Gastroesophageal sphincter (tissue), 4 donors: ENCODE measurements at regions not wholly inside any gene's neighbourhood (a gene's known extent, or its start where the extent isn't known, plus 50 kb on each side); places are given as distances from the start of the nearest gene placed in this dataset.
A peak's percentile ranks its signal among the peaks of the same experiment; 100 is the strongest.

ENCODE experiments used
- ATAC-seq: fragments of 150-250 bp; one replicate; pipeline ENCODE4 v1.9.1; 2016; ENCODE audit warnings: mild to moderate bottlenecking, moderate library complexity
- H3K27ac ChIP-seq, 4 donors: fragments of 200-600 bp; sonication (generic) in 3 of 4; 1 replicate in 3 of 4; 2 replicates in 1 of 4; pipeline ENCODE4 v1.5.1; 2016 to 2019
- H3K27me3 ChIP-seq: fragments of 200-600 bp; sonication (generic); one replicate; pipeline ENCODE4 v1.5.1; 2019
- H3K36me3 ChIP-seq, 2 donors: fragments of 200-600 bp; sonication (generic); one replicate each; pipeline ENCODE4 v1.5.1; 2019; ENCODE audit warnings: control low read depth in 1 of 2
- H3K4me1 ChIP-seq, 3 donors: fragments of 200-600 bp; sonication (generic); 1 replicate in 2 of 3; 2 replicates in 1 of 3; pipeline ENCODE4 v1.5.1; 2016 to 2019; ENCODE audit warnings: control low read depth in 2 of 3
- H3K4me3 ChIP-seq, 2 donors: fragments of 200-600 bp; sonication (generic); one replicate each; pipeline ENCODE4 v1.5.1; 2019; ENCODE audit warnings: mild to moderate bottlenecking in 1 of 2, moderate library complexity in 1 of 2
- H3K9me3 ChIP-seq, 3 donors: fragments of 200-600 bp; sonication (generic); one replicate each; pipeline ENCODE4 v1.5.1; 2017 to 2019; ENCODE audit warnings: control low read depth in 2 of 3
- CTCF ChIP-seq, 4 experiments: fragments of 200-600 bp in 2 of 4; fragments of 450-650 bp in 2 of 4; sonication (generic) in 1 of 4; IDR thresholded peaks; one replicate each; pipeline ENCODE4 v1.5.1; 2017 to 2019; ENCODE audit warnings: antibody characterized with exemption in 4 of 4, mild to moderate bottlenecking in 2 of 4, moderate library complexity in 2 of 4
- EP300 ChIP-seq: sonication (generic); formaldehyde crosslinking; IDR thresholded peaks from one replicate; pipeline ENCODE4 v1.6.1; 2017; ENCODE audit warnings: antibody characterized with exemption, mild to moderate bottlenecking
- POLR2A ChIP-seq, 2 donors: fragments of 450-650 bp; IDR thresholded peaks; one replicate each; pipeline ENCODE4 v1.6.1; 2017; ENCODE audit warnings: antibody characterized with exemption in 2 of 2, mild to moderate bottlenecking in 2 of 2, moderate library complexity in 1 of 2
- POLR2AphosphoS5 ChIP-seq: sonication (generic); formaldehyde crosslinking; IDR thresholded peaks from one replicate; pipeline ENCODE4 v1.6.1; 2017; ENCODE audit warnings: antibody characterized with exemption
- WGBS, 2 donors: methylation state at CpG; one replicate each; pipeline ENCODE4 v1.1.5; 2018; ENCODE audit warnings: low coverage in 1 of 2; 5-methylcytosine and 5-hydroxymethylcytosine counted together

- H3K27me3 ChIP-seq: no peaks in the 10 kb centered on the region
- no peaks in the 10 kb centered on the region for H3K9me3 ChIP-seq
- H3K4me1 ChIP-seq: peaks cover 0 to under 1% (median 0%) of the 10 kb centered on the region in 3 donors
- ATAC-seq: no peak
- WGBS, 2 donors: 37 to 100% methylated on average over 1 of the region's 1 CpG
- no peaks in the 10 kb centered on the region for H3K36me3 ChIP-seq
- H3K4me3 ChIP-seq: no peak overlapping the region
- TF ChIP-seq POLR2A (IDR thresholded peaks at IDR 0.05): no peak
- no peak for TF ChIP-seq EP300
- TF ChIP-seq CTCF (IDR thresholded peaks at IDR 0.05): no peak
- TF ChIP-seq POLR2AphosphoS5: no peak
- peak overlapping the region in 2 of 4 donors; percentile 35 to 75 for H3K27ac ChIP-seq
Measured at GRCh38 chr10:3493621-3494020, 291.4 kb downstream of the KLF6 start.

- Histone ChIP-seq H3K4me1 (no peaks in the 10 kb centered on the region), H3K27me3 (no peaks in the 10 kb centered on the region), H3K9me3 (no peaks in the 10 kb centered on the region), H3K27ac (no peak overlapping the region), H3K4me3 (no peak overlapping the region), H3K36me3 (no peaks in the 10 kb centered on the region)
- ATAC-seq: no peak
- WGBS, 2 donors: 82 to 88% methylated on average over 2 to 4 of the region's 4 CpGs
- TF ChIP-seq CTCF (IDR thresholded peaks at IDR 0.05) (no peak), POLR2A (IDR thresholded peaks at IDR 0.05) (no peak), POLR2AphosphoS5 (no peak), EP300 (no peak)
Measured at GRCh38 chr10:3491571-3491970, 293.4 kb downstream of the KLF6 start.

- Histone ChIP-seq H3K9me3 (no peaks in the 10 kb centered on the region), H3K27me3 (no peaks in the 10 kb centered on the region), H3K4me1 (peaks cover 0 to 27% (median 8%) of the 10 kb centered on the region in 3 donors), H3K36me3 (no peaks in the 10 kb centered on the region), H3K4me3 (no peak overlapping the region), H3K27ac (no peak overlapping the region)
- TF ChIP-seq POLR2A (IDR thresholded peaks at IDR 0.05): no peak
- ATAC-seq: no peak
- 75 to 100% methylated on average over 2 to 4 of the region's 4 CpGs for WGBS, 2 donors
Measured at GRCh38 chr10:3487228-3487627, 297.8 kb downstream of the KLF6 start.

- Histone ChIP-seq H3K9me3 (no peaks in the 10 kb centered on the region), H3K4me1 (peaks cover 0 to 32% (median 8%) of the 10 kb centered on the region in 3 donors), H3K4me3 (no peak overlapping the region), H3K36me3 (no peaks in the 10 kb centered on the region), H3K27ac (peak overlapping the region in 1 of 4 donors; percentile 19), H3K27me3 (no peaks in the 10 kb centered on the region)
- TF ChIP-seq POLR2AphosphoS5 (no peak), EP300 (no peak)
- ATAC-seq: no peak
- 16 to 72% methylated on average over 6 to 8 of the region's 12 CpGs for WGBS, 2 donors
Measured at GRCh38 chr10:3486346-3487065, 298.5 kb downstream of the KLF6 start.

GRCh38 chr10:3485057-3485686, 299.8 kb downstream of the KLF6 start:
- Histone ChIP-seq H3K9me3 (no peaks in the 10 kb centered on the region), H3K4me3 (no peak overlapping the region), H3K4me1 (peaks cover 0 to 32% (median 8%) of the 10 kb centered on the region in 3 donors), H3K27ac (peak overlapping the region in 2 of 4 donors; percentile 71 to 88), H3K36me3 (no peaks in the 10 kb centered on the region), H3K27me3 (no peaks in the 10 kb centered on the region)
- no peak for TF ChIP-seq POLR2AphosphoS5
- TF ChIP-seq POLR2A (IDR thresholded peaks at IDR 0.05): no peak
- TF ChIP-seq CTCF (IDR thresholded peaks at IDR 0.05): no peak
- no peak for TF ChIP-seq EP300
- 85 to 88% methylated on average over 10 to 15 of the region's 15 CpGs for WGBS, 2 donors
- no peak for ATAC-seq
